Kidney (tissue), 13 donors: ENCODE measurements at regions not wholly inside any gene's neighbourhood (a gene's known extent, or its start where the extent isn't known, plus 50 kb on each side); places are given as distances from the start of the nearest gene placed in this dataset.
"Not testable (repeated sequence)": the region's sequence is repeated elsewhere in the genome, so short reads cannot be mapped to it uniquely, and the experiment has no call there.

Source experiments
- DNase-seq, 5 donors: peaks; one replicate each; pipeline ENCODE4 v3.0.0-alpha.2; 2013 to 2020
- FAIRE-seq: peaks from 2 replicates; lab custom pipeline; 2012; peaks lifted over from hg19 to GRCh38; lab: Jason Lieb, UNC
- H3K27ac ChIP-seq, 2 donors: one replicate each; pipeline ENCODE4 v1.7.0; 2013; ENCODE audit warnings: low read depth in 2 of 2, low read length in 2 of 2, inconsistent platforms in 1 of 2
- H3K27me3 ChIP-seq: one replicate; pipeline ENCODE4 v1.7.1; 2013; ENCODE audit warnings: low read length, inconsistent platforms; ENCODE audit not compliant: control insufficient read depth, insufficient read depth
- H3K36me3 ChIP-seq, 3 donors: one replicate each; pipeline versions ENCODE4 v1.7.0 to v1.7.1; 2013; ENCODE audit warnings: low read length in 3 of 3, control low read depth in 1 of 3, inconsistent platforms in 1 of 3; ENCODE audit not compliant: insufficient read depth in 3 of 3, control insufficient read depth in 2 of 3
- H3K4me1 ChIP-seq, 3 donors: one replicate each; pipeline versions ENCODE4 v1.7.0 to v1.7.1; 2013; ENCODE audit warnings: low read length in 3 of 3, inconsistent platforms in 1 of 3, low read depth in 1 of 3; ENCODE audit not compliant: control insufficient read depth in 2 of 3, insufficient read depth in 2 of 3
- H3K4me3 ChIP-seq, 3 donors: one replicate each; pipeline versions ENCODE4 v1.7.0 to v1.8.1; 2013; ENCODE audit warnings: low read length in 3 of 3, control low read depth in 1 of 3, inconsistent platforms in 1 of 3
- H3K9ac ChIP-seq, 3 donors: one replicate each; pipeline versions ENCODE4 v1.7.0 to v1.7.1; 2013; ENCODE audit warnings: low read length in 3 of 3, control low read depth in 1 of 3, inconsistent platforms in 1 of 3
- H3K9me3 ChIP-seq, 3 donors: one replicate each; pipeline versions ENCODE4 v1.7.0 to v1.7.1; 2013; ENCODE audit warnings: low read length in 3 of 3, control low read depth in 1 of 3, inconsistent platforms in 1 of 3; ENCODE audit not compliant: control insufficient read depth in 2 of 3, insufficient read depth in 1 of 3
- intact Hi-C: fragments of 100-400 bp; cut with DNase I; formaldehyde crosslinking; loops from one replicate; pipeline ENCODE4 v1.11.1; 2022
- TF ChIP-seq, protein P1 (sequence below): IDR thresholded peaks from 3 replicates; pipeline ENCODE4 v1.5.1; 2012; ENCODE audit warnings: mild to moderate bottlenecking, moderate library complexity, borderline replicate concordance; ENCODE audit not compliant: insufficient read depth; ENCODE audit errors: extremely low read depth
- donor health status: control.
- donor health status: control.
- donor health status: control.
- donor health status: control.
- donor health status: control.
- donor health status: DM: yes; HTN: yes; CAD: no.
- donor health status: Normal renal cell carcinoma (clear cell type).

DNA sequence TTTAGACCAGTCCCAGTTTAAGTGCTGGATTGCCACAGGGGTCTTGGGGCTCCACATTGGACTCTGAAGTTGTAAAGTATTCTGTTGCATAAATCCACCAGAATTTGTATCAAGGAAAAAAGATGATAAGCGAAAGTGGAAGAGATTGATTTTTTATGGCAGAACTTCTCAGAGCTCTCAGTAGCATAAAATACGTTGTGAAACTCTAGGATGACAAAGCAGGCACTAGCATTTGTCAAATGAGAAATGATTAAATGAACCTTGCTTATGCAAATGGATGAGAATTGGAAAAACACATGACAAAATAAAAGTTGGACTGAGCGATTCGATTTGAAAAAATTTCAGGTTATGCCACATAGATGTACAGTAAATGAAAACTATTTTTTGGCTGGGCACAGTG, 253.8 kb upstream of the RAB4A start:
- no peak overlapping the region for H3K27ac ChIP-seq
- H3K27me3 ChIP-seq, result no peaks in the 10 kb centered on the region
- no peak overlapping the region for H3K4me3 ChIP-seq
- no peaks in the 10 kb centered on the region for H3K4me1 ChIP-seq
- H3K36me3 ChIP-seq, result no peaks in the 10 kb centered on the region
- no peaks in the 10 kb centered on the region for H3K9me3 ChIP-seq
- DNase-seq (no peak), FAIRE-seq (no peak)
- TF ChIP-seq, protein P1, sequence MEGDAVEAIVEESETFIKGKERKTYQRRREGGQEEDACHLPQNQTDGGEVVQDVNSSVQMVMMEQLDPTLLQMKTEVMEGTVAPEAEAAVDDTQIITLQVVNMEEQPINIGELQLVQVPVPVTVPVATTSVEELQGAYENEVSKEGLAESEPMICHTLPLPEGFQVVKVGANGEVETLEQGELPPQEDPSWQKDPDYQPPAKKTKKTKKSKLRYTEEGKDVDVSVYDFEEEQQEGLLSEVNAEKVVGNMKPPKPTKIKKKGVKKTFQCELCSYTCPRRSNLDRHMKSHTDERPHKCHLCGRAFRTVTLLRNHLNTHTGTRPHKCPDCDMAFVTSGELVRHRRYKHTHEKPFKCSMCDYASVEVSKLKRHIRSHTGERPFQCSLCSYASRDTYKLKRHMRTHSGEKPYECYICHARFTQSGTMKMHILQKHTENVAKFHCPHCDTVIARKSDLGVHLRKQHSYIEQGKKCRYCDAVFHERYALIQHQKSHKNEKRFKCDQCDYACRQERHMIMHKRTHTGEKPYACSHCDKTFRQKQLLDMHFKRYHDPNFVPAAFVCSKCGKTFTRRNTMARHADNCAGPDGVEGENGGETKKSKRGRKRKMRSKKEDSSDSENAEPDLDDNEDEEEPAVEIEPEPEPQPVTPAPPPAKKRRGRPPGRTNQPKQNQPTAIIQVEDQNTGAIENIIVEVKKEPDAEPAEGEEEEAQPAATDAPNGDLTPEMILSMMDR, result no peak
- intact Hi-C loops, result no loop called here
- H3K9ac ChIP-seq, result no peak overlapping the region

DNA sequence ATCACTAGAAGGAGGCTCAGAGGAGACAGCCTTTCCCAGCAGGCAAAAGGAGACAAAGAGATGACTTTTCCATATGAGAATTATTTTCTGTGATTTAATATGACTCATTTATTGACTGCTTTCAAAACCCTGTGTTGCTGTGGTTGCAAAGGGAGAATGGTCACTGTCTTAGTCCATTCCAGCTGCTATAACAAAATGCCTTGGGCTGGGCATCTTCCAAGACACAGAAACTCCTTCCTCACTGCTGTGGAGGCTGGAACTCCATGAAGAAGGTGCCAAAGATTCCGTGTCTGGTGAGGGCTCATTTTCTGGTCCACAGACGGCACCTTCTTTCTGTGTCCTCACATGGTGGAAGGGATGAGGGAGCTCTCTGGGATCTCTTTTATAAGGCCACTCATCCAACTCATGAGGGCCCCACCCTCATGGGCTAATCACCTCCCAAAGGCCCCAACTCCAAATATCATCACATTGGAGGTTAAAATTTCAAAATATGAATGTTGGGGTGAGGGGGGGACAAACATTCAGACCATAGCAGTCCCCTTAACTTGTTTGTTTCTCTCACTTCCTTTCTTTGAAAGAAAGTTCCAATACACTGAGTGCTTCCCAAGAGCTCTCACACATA, 252.1 kb upstream of the RAB4A start:
- no peak overlapping the region for H3K9ac ChIP-seq
- H3K27me3 ChIP-seq, result no peaks in the 10 kb centered on the region
- no peak overlapping the region for H3K27ac ChIP-seq
- no peaks in the 10 kb centered on the region for H3K36me3 ChIP-seq
- intact Hi-C loops, result no loop called here
- FAIRE-seq (no peak), DNase-seq (no peak)
- TF ChIP-seq, protein P1, result no peak
- H3K4me3 ChIP-seq, result no peak overlapping the region
- H3K4me1 ChIP-seq, result no peaks in the 10 kb centered on the region
- no peaks in the 10 kb centered on the region for H3K9me3 ChIP-seq

DNA sequence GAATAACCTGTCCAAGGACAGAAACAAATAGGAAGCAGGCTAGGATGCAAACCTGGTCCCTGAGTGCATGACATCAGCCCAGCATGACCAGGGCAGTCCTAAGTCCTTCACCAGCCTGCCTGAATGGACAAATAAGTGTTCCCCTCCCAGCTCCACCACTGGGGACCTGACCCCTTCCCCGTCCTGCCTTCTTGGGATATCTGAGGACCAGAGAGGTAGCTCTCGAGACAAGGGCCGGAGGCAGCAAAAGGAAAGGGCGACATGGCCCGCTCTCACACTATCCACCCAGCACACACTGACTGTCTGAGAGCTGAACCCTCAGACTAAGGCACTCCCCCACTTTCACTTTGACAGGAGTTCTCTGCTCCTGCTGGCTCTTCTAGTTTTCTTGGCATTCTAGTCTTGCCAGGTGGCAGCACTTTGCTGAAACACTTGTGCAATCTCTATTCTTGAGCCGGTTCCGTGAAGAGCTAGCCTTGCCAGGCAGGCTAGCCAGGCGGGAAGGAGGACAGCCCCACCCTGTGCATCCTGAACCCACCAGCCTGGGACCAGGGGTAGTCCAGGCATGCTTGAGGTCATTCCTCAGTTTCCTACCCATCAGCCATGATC, 251.1 kb upstream of the RAB4A start:
- no peak overlapping the region for H3K9ac ChIP-seq
- intact Hi-C loops, result no loop called here
- H3K36me3 ChIP-seq, result no peaks in the 10 kb centered on the region
- TF ChIP-seq, protein P1, result no peak
- no peaks in the 10 kb centered on the region for H3K27me3 ChIP-seq
- FAIRE-seq (no peak), DNase-seq (no peak)
- H3K27ac ChIP-seq, result no peak overlapping the region
- no peak overlapping the region for H3K4me3 ChIP-seq
- H3K4me1 ChIP-seq, result no peaks in the 10 kb centered on the region
- H3K9me3 ChIP-seq, result no peaks in the 10 kb centered on the region

DNA sequence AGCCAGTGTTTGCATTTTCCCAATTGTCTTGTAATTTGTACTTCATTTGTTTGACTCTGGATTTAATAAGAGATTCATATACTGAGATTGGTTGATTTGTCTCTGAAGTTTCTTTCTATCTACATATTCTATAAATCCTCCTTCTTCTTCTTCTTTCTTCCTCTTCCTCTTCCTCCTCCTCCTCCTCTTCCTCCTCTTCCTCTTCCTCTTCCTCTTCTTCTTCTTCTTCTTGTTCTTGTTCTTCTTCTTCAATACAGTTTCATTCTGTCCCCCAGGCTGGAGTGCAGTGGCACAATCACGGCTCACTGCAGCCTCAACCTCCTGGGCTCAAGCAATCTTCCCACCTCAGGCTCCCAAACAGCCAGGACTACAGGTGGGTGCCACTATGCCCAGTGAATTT, 249.9 kb upstream of the RAB4A start:
- H3K4me1 ChIP-seq, intact Hi-C loops, H3K27ac ChIP-seq, FAIRE-seq, H3K4me3 ChIP-seq, H3K27me3 ChIP-seq, H3K36me3 ChIP-seq, DNase-seq, H3K9me3 ChIP-seq, H3K9ac ChIP-seq: not testable (repeated sequence)
